ENCODE measurements at regions not wholly inside any gene's neighbourhood (a gene's known extent, or its start where the extent isn't known, plus 50 kb on each side); places are given as distances from the start of the nearest gene placed in this dataset.

GRCh38 chr5:8825139-8825757, 720.6 kb downstream of the SEMA5A start:
- ChIA-PET POLR2A (no interaction called here), CTCF (ENCODE audit: low intra/inter-chr PET ratio, low total read pairs) (no interaction called here)
- Histone ChIP-seq H3K79me2 (ENCODE audit: insufficient read depth, low read length) (no peaks in the 10 kb centered on the region), H3K27ac (ENCODE audit: extremely low read length, insufficient read depth, low read length) (no peak overlapping the region), H3K4me3 (replicated peaks in 1 of 3; ENCODE audit: insufficient read depth in 1 of 3, low read depth in 2 of 3, low read length in 3 of 3) (no peak overlapping the region), H4K20me1 (ENCODE audit: insufficient read depth, low read length) (no peaks in the 10 kb centered on the region), H3K4me1 (ENCODE audit: insufficient read depth, low read length) (no peaks in the 10 kb centered on the region), H3K4me2 (ENCODE audit: low read depth, low read length) (no peak overlapping the region), H2AFZ (ENCODE audit: low read length) (no peak overlapping the region), H3K27me3 (ENCODE audit: control insufficient read depth in 1 of 2, insufficient read depth in 2 of 2, low read length in 2 of 2) (no peaks in the 10 kb centered on the region; a peak in 1 of 5 replicates), H3K9me3 (ENCODE audit: low read length) (peaks cover 91% of the 10 kb centered on the region), H3K9ac (ENCODE audit: insufficient read depth, low read depth, low read length) (no peak overlapping the region), H3K36me3 (replicated peaks in 1 of 2; ENCODE audit: control insufficient read depth in 1 of 2, insufficient read depth in 2 of 2, low read length in 2 of 2) (no peaks in the 10 kb centered on the region)
- in situ Hi-C loops (cut with HindIII; ENCODE audit: extremely low pct_ligation_motif_present, low pct_unique_long_range_greater_than_20kb) (no loop called here), intact Hi-C loops (cut with micrococcal nuclease; ENCODE audit: unreplicated experiment) (no loop called here)
- DNase-seq (ENCODE audit: low spot score) (no peak), FAIRE-seq (no peak), ATAC-seq (no peak)
- BruUV-seq (replicated peaks): no TSS peak
- WGBS (ENCODE audit: low lambda C conversion rate): 15% methylated on average over 3 of the region's 4 CpGs
- TF ChIP-seq POLR2A (IDR thresholded peaks at IDR 0.05; ENCODE audit: insufficient read depth in 1 of 2, low read depth in 2 of 2, low read length in 2 of 2) (no peak), MYC (CRISPR knock-in tag; IDR thresholded peaks at IDR 0.05; ENCODE audit: borderline replicate concordance) (no peak), ZNF280B (CRISPR knock-in tag; IDR thresholded peaks at IDR 0.05; ENCODE audit: borderline replicate concordance) (no peak), GPN1 (CRISPR knock-in tag; IDR thresholded peaks at IDR 0.05; ENCODE audit: borderline replicate concordance) (no peak), PAWR (CRISPR knock-in tag; IDR thresholded peaks at IDR 0.05; ENCODE audit: borderline replicate concordance) (no peak), ZNF562 (CRISPR knock-in tag; IDR thresholded peaks at IDR 0.05; ENCODE audit: borderline replicate concordance) (no peak), THAP11 (CRISPR knock-in tag; IDR thresholded peaks at IDR 0.05) (no peak), BRF2 (CRISPR knock-in tag; IDR thresholded peaks at IDR 0.05) (no peak), EEA1 (CRISPR knock-in tag; IDR thresholded peaks at IDR 0.05; ENCODE audit: borderline replicate concordance) (no peak), YEATS2 (CRISPR knock-in tag; IDR thresholded peaks at IDR 0.05; ENCODE audit: borderline replicate concordance) (no peak), ATF1 (CRISPR knock-in tag; IDR thresholded peaks at IDR 0.05) (no peak), ZNF510 (CRISPR knock-in tag; IDR thresholded peaks at IDR 0.05; ENCODE audit: low read depth) (no peak), ZNF556 (CRISPR knock-in tag; IDR thresholded peaks at IDR 0.05; ENCODE audit: borderline replicate concordance) (no peak)
- TF ChIP-seq, protein P1, sequence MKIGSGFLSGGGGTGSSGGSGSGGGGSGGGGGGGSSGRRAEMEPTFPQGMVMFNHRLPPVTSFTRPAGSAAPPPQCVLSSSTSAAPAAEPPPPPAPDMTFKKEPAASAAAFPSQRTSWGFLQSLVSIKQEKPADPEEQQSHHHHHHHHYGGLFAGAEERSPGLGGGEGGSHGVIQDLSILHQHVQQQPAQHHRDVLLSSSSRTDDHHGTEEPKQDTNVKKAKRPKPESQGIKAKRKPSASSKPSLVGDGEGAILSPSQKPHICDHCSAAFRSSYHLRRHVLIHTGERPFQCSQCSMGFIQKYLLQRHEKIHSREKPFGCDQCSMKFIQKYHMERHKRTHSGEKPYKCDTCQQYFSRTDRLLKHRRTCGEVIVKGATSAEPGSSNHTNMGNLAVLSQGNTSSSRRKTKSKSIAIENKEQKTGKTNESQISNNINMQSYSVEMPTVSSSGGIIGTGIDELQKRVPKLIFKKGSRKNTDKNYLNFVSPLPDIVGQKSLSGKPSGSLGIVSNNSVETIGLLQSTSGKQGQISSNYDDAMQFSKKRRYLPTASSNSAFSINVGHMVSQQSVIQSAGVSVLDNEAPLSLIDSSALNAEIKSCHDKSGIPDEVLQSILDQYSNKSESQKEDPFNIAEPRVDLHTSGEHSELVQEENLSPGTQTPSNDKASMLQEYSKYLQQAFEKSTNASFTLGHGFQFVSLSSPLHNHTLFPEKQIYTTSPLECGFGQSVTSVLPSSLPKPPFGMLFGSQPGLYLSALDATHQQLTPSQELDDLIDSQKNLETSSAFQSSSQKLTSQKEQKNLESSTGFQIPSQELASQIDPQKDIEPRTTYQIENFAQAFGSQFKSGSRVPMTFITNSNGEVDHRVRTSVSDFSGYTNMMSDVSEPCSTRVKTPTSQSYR (CRISPR knock-in tag; IDR thresholded peaks at IDR 0.05; ENCODE audit: borderline replicate concordance): no peak
- TF ChIP-seq, protein P2, sequence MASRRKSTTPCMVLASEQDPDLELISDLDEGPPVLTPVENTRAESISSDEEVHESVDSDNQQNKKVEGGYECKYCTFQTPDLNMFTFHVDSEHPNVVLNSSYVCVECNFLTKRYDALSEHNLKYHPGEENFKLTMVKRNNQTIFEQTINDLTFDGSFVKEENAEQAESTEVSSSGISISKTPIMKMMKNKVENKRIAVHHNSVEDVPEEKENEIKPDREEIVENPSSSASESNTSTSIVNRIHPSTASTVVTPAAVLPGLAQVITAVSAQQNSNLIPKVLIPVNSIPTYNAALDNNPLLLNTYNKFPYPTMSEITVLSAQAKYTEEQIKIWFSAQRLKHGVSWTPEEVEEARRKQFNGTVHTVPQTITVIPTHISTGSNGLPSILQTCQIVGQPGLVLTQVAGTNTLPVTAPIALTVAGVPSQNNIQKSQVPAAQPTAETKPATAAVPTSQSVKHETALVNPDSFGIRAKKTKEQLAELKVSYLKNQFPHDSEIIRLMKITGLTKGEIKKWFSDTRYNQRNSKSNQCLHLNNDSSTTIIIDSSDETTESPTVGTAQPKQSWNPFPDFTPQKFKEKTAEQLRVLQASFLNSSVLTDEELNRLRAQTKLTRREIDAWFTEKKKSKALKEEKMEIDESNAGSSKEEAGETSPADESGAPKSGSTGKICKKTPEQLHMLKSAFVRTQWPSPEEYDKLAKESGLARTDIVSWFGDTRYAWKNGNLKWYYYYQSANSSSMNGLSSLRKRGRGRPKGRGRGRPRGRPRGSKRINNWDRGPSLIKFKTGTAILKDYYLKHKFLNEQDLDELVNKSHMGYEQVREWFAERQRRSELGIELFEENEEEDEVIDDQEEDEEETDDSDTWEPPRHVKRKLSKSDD (CRISPR knock-in tag; IDR thresholded peaks at IDR 0.05; ENCODE audit: low read depth): no peak
- TF ChIP-seq, protein P3, sequence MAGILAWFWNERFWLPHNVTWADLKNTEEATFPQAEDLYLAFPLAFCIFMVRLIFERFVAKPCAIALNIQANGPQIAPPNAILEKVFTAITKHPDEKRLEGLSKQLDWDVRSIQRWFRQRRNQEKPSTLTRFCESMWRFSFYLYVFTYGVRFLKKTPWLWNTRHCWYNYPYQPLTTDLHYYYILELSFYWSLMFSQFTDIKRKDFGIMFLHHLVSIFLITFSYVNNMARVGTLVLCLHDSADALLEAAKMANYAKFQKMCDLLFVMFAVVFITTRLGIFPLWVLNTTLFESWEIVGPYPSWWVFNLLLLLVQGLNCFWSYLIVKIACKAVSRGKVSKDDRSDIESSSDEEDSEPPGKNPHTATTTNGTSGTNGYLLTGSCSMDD (CRISPR knock-in tag; IDR thresholded peaks at IDR 0.05): no peak
